ENCODE measurements at regions not wholly inside any gene's neighbourhood (a gene's known extent, or its start where the extent isn't known, plus 50 kb on each side); places are given as distances from the start of the nearest gene placed in this dataset.

GRCh38 chr4:153064571-153064970 lies 128.4 kb downstream of the FHDC1 start:
- H3K36me3 ChIP-seq, result no peaks in the 10 kb centered on the region
- intact Hi-C loops (cut with DNase I), result no loop called here
- H3K27me3 ChIP-seq, result no peaks in the 10 kb centered on the region
- H3K4me3 ChIP-seq, result no peak overlapping the region
- no peaks in the 10 kb centered on the region for H3K4me1 ChIP-seq
- 21 to 67% methylated on average over 13 of the region's 13 CpGs for WGBS, 2 donors
- no peaks in the 10 kb centered on the region for H3K9me3 ChIP-seq
- no peak overlapping the region for H3K27ac ChIP-seq
- DNase-seq, result no peak
- TF ChIP-seq POLR2A (IDR thresholded peaks at IDR 0.05) (no peak), EP300 (IDR thresholded peaks at IDR 0.05) (no peak), POLR2AphosphoS5 (IDR thresholded peaks at IDR 0.05) (no peak)
- TF ChIP-seq, protein P1, sequence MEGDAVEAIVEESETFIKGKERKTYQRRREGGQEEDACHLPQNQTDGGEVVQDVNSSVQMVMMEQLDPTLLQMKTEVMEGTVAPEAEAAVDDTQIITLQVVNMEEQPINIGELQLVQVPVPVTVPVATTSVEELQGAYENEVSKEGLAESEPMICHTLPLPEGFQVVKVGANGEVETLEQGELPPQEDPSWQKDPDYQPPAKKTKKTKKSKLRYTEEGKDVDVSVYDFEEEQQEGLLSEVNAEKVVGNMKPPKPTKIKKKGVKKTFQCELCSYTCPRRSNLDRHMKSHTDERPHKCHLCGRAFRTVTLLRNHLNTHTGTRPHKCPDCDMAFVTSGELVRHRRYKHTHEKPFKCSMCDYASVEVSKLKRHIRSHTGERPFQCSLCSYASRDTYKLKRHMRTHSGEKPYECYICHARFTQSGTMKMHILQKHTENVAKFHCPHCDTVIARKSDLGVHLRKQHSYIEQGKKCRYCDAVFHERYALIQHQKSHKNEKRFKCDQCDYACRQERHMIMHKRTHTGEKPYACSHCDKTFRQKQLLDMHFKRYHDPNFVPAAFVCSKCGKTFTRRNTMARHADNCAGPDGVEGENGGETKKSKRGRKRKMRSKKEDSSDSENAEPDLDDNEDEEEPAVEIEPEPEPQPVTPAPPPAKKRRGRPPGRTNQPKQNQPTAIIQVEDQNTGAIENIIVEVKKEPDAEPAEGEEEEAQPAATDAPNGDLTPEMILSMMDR (IDR thresholded peaks at IDR 0.05), result no peak

DNA sequence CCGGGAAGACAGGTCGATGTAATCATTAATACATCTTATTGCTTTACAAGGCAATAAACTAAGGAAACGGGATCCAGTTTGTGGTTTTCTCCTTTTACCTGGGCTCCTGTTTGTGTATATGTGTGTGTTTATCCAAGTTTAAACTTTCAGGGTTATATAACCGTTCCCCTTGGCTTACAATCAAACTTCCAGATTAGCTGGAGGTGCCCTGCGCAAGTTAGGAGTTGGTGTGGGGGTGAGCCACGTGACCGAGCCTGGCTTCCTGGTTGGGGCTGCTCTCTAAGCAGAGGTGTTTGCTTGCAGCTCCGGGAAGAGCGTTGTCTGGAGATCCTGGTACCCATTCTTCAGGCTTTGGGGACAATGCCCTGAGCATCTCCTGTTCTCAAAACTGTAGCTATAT lies 129.2 kb downstream of the FHDC1 start:
- no peaks in the 10 kb centered on the region for H3K9me3 ChIP-seq
- TF ChIP-seq POLR2A (IDR thresholded peaks at IDR 0.05), result no peak
- TF ChIP-seq POLR2AphosphoS5 (IDR thresholded peaks at IDR 0.05), result no peak
- TF ChIP-seq EP300 (IDR thresholded peaks at IDR 0.05), result no peak
- TF ChIP-seq, protein P1 (IDR thresholded peaks at IDR 0.05), result no peak
- H3K36me3 ChIP-seq, result no peaks in the 10 kb centered on the region
- 16 to 58% methylated on average over 9 of the region's 9 CpGs for WGBS, 2 donors
- no peak overlapping the region for H3K27ac ChIP-seq
- no peak for DNase-seq
- no peak overlapping the region for H3K4me3 ChIP-seq
- no peaks in the 10 kb centered on the region for H3K27me3 ChIP-seq
- intact Hi-C loops (cut with DNase I), result no loop called here
- H3K4me1 ChIP-seq, result no peaks in the 10 kb centered on the region

DNA sequence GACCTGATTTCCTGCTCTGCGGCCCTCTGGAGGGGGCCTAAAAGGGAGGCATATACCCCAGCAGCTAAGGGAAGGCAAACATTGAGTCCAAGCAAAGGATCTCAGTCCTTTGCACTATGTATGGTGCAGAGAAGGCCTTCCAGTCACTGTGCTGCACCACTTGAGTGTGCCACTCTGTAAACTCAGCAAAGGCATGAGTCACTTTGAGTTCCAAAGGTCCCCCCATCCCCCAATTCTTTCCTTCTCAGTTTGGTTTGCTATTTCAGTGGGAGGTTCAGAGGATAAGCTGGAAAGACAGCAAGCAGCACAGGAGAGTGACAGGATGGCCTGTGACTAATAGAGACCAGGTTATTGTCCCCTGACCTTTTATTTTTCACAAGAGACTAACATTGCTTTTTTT lies 131.3 kb downstream of the FHDC1 start:
- 51 to 58% methylated on average over 1 of the region's 1 CpG for WGBS, 2 donors
- Histone ChIP-seq H3K27me3 (no peaks in the 10 kb centered on the region), H3K27ac (no peak overlapping the region), H3K4me3 (no peak overlapping the region), H3K9me3 (no peaks in the 10 kb centered on the region), H3K36me3 (no peaks in the 10 kb centered on the region), H3K4me1 (no peaks in the 10 kb centered on the region)
- TF ChIP-seq POLR2AphosphoS5 (IDR thresholded peaks at IDR 0.05) (no peak), EP300 (IDR thresholded peaks at IDR 0.05) (no peak), POLR2A (IDR thresholded peaks at IDR 0.05) (no peak)
- TF ChIP-seq, protein P1 (IDR thresholded peaks at IDR 0.05), result no peak
- intact Hi-C loops (cut with DNase I), result no loop called here
- no peak for DNase-seq

DNA sequence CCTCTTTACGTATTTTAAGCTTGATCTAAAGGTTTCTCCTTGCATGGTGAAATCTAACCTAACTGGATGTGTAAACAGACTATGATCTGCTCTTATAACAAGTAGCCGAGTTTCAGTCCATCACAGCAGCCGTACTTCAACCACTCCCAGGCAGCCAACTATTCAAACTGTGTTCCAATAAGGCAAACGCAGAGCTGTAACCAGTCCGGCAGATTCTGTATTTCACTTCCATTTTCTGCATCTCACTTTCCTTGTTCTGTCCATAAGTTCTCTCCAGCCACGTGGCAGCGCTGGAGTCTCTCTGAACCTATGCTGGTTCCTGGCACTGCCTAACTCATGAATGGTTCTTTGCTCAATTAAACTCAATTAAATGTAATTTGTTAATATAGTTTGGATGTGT lies 132.6 kb downstream of the FHDC1 start:
- no peak overlapping the region for H3K27ac ChIP-seq
- 93 to 95% methylated on average over 7 of the region's 7 CpGs for WGBS, 2 donors
- H3K27me3 ChIP-seq, result no peaks in the 10 kb centered on the region
- TF ChIP-seq POLR2AphosphoS5 (IDR thresholded peaks at IDR 0.05) (no peak), EP300 (IDR thresholded peaks at IDR 0.05) (no peak), POLR2A (IDR thresholded peaks at IDR 0.05) (no peak)
- TF ChIP-seq, protein P1 (IDR thresholded peaks at IDR 0.05), result no peak
- H3K36me3 ChIP-seq, result no peaks in the 10 kb centered on the region
- no peaks in the 10 kb centered on the region for H3K9me3 ChIP-seq
- intact Hi-C loops (cut with DNase I), result no loop called here
- no peak for DNase-seq
- H3K4me1 ChIP-seq, result no peaks in the 10 kb centered on the region
- H3K4me3 ChIP-seq, result no peak overlapping the region

GRCh38 chr4:153071958-153072598 lies 132.2 kb upstream of the TRIM2 start:
- Histone ChIP-seq H3K27ac (no peak overlapping the region), H3K36me3 (no peaks in the 10 kb centered on the region), H3K27me3 (no peaks in the 10 kb centered on the region), H3K9me3 (no peaks in the 10 kb centered on the region), H3K4me3 (no peak overlapping the region), H3K4me1 (no peaks in the 10 kb centered on the region)
- intact Hi-C loops (cut with DNase I), result no loop called here
- no peak for DNase-seq
- TF ChIP-seq EP300 (IDR thresholded peaks at IDR 0.05), result no peak
- no peak for TF ChIP-seq POLR2AphosphoS5 (IDR thresholded peaks at IDR 0.05)
- TF ChIP-seq POLR2A (IDR thresholded peaks at IDR 0.05), result no peak
- TF ChIP-seq, protein P1 (IDR thresholded peaks at IDR 0.05), result no peak
